H1 (cell line): ENCODE measurements at regions not wholly inside any gene's neighbourhood (a gene's known extent, or its start where the extent isn't known, plus 50 kb on each side); places are given as distances from the start of the nearest gene placed in this dataset.

Source experiments
- EGR1 ChIP-seq: IDR thresholded peaks from 2 replicates; pipeline ENCODE4 v1.6.1; 2011; ENCODE audit warnings: low read depth, low read length, borderline replicate concordance
- JUN ChIP-seq: IDR thresholded peaks from 2 replicates; pipeline ENCODE4 v1.6.1; 2011; ENCODE audit warnings: low read depth, mild to moderate bottlenecking, improper control_type of control experiment, low read length

GRCh38 chr7:10655031-10655430, 318.6 kb upstream of the PHF14 start:
- no peak for TF ChIP-seq EGR1
- no peak for TF ChIP-seq JUN
